ENCODE measurements at regions not wholly inside any gene's neighbourhood (a gene's known extent, or its start where the extent isn't known, plus 50 kb on each side); places are given as distances from the start of the nearest gene placed in this dataset.

- TF ChIP-seq CTCF (IDR thresholded peaks at IDR 0.05; ENCODE audit: borderline replicate concordance, extremely low read depth, low read length, poor library complexity, severe bottlenecking) (no peak), EZH2 (IDR thresholded peaks at IDR 0.05; ENCODE audit: borderline replicate concordance, low read depth, low read length, severe bottlenecking) (no peak)
Observed at GRCh38 chr6:16818992-16819626, 57.8 kb upstream of the ATXN1 start.
